ENCODE measurements at regions not wholly inside any gene's neighbourhood (a gene's known extent, or its start where the extent isn't known, plus 50 kb on each side); places are given as distances from the start of the nearest gene placed in this dataset.

DNA sequence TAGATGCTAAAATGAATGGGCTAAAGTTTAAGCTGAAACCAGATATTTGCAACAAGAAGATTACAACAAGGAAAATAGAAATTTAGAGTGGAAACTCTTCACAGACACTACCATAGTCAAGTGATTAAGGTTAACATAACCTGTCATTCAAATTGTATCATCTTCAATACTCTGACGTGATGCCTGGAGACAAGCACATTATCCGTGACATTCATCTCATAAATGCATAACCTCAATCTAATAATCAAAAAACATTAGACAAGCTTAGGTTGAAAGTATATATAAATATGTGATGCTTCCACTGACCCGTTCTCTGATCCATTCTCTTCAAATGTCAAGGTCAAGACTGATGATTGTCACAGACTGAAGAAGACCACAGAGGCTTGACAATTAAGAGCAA lies 263.8 kb upstream of the MEOX2 start:
- no peak overlapping the region for H3K27ac Mint-ChIP-seq
- H3K4me3 Mint-ChIP-seq, result no peak overlapping the region
- no peaks in the 10 kb centered on the region for H3K4me1 Mint-ChIP-seq
- H3K36me3 Mint-ChIP-seq, result no peaks in the 10 kb centered on the region
- peaks cover 0 to 5% (median 0%) of the 10 kb centered on the region in 3 donors for H3K9me3 Mint-ChIP-seq
- H3K27me3 Mint-ChIP-seq, result no peaks in the 10 kb centered on the region

DNA sequence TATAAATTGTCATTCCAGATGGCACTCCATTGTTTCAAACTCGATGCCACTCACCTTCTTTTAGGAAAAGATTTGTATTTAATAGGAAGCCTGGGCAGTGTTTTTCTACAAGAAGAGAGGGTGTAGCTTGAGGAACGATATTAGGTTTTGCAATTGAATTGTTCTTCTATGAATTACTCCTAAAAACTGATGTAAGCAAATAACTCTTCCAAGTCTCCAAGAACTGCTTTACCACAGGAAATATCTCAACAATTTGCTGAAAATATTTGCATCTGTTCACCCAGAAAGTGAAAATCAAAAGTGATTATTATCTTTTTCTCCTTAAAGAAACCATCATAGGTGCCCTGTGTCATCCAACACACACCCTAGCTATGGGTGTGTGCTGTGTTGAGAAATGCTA lies 261.3 kb upstream of the MEOX2 start:
- Mint-ChIP-seq H3K36me3 (no peaks in the 10 kb centered on the region), H3K4me3 (no peak overlapping the region), H3K27ac (no peak overlapping the region), H3K4me1 (no peaks in the 10 kb centered on the region), H3K27me3 (no peaks in the 10 kb centered on the region), H3K9me3 (peaks cover 0 to 2% (median 0%) of the 10 kb centered on the region in 3 donors)

DNA sequence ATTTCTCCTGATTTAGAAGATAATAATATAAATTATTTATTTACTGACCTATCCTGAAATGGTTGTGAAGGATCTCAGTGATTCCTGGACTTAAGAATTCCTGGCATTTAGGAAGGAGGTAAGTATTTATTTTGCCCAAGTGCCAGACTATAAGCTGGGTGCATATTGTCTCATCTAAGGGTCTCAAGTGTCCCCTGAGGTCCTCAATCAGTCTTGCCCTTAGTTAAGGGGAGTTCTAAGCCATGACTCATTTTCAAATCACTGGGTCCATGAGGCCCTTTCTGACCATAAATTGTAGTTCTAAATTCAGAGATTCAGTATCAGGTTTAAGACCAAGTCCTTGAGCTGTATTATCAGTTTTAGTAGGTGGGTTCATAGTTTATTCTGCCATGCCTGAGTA lies 251.6 kb upstream of the MEOX2 start:
- no peak overlapping the region for H3K27ac Mint-ChIP-seq
- no peaks in the 10 kb centered on the region for H3K36me3 Mint-ChIP-seq
- H3K9me3 Mint-ChIP-seq, result peaks cover 0 to 4% (median 3%) of the 10 kb centered on the region in 3 donors
- no peak overlapping the region for H3K4me3 Mint-ChIP-seq
- H3K27me3 Mint-ChIP-seq, result no peaks in the 10 kb centered on the region
- H3K4me1 Mint-ChIP-seq, result no peaks in the 10 kb centered on the region

DNA sequence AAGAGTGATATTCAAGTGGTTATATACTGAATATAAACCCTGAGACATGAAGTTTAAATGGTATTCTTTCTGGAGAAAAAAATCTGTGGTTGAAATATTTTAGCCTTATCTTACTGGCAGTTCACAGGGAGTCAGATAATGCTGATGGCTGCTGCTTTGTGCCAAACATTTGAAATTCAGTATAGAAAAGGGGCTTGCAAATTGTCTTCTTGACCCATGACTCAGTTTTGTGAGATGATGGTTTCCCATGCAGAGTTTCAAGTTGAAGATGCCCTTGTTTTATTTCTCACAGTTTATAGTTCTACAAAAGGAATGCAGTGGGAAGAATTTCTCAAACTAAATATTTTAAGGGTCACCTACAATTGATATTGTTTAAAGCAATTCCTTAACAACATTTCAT lies 251.1 kb upstream of the MEOX2 start:
- no peak overlapping the region for H3K27ac Mint-ChIP-seq
- no peaks in the 10 kb centered on the region for H3K36me3 Mint-ChIP-seq
- no peaks in the 10 kb centered on the region for H3K27me3 Mint-ChIP-seq
- no peak overlapping the region for H3K4me3 Mint-ChIP-seq
- H3K9me3 Mint-ChIP-seq, result peaks cover 0 to 4% (median 3%) of the 10 kb centered on the region in 3 donors
- H3K4me1 Mint-ChIP-seq, result no peaks in the 10 kb centered on the region

DNA sequence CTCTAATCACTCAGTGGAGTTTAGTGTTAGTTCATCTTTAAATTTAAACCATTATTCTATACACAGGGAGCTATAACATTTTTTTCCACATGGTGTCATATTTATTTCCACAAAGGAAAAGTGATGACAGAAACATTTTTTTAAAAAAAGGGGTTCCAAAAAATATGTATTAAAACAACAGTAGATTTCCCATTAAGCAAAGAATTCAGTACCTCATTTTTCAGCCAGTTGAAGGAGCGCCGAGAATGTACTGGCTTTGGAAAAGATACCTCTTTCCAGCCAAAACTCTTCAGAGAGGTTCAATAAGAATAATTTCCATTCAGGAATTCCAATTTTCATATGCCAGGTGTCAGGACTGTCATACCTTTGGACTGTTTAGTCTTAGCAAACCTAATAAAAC lies 250.5 kb upstream of the MEOX2 start:
- Mint-ChIP-seq H3K27ac (no peak overlapping the region), H3K9me3 (peaks cover 0 to 4% (median 3%) of the 10 kb centered on the region in 3 donors), H3K4me3 (no peak overlapping the region), H3K27me3 (no peaks in the 10 kb centered on the region), H3K4me1 (no peaks in the 10 kb centered on the region), H3K36me3 (no peaks in the 10 kb centered on the region)

DNA sequence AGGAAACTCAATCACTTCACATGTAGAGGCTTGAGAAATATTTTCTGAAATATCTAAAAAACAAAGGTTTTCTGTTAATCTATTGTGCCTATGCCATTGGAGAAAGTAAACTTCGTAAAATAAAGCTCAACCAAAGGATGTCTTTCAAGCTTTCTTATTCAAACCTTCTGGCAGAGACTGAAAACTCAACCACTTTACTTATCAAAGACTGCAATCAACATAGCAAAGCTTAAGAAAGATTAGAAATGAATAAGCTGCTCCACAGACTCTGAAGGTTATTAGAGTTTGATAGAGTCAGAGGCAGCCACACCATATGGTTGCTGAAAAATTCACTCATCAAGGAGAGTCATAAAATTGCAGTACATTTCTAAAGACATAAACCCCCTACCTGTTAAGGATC lies 245.8 kb upstream of the MEOX2 start:
- H3K36me3 Mint-ChIP-seq, result no peaks in the 10 kb centered on the region
- peaks cover 0 to 2% (median 0%) of the 10 kb centered on the region in 3 donors for H3K4me1 Mint-ChIP-seq
- no peak overlapping the region for H3K27ac Mint-ChIP-seq
- H3K4me3 Mint-ChIP-seq, result no peak overlapping the region
- peaks cover 2 to 11% (median 4%) of the 10 kb centered on the region in 3 donors for H3K9me3 Mint-ChIP-seq
- H3K27me3 Mint-ChIP-seq, result no peaks in the 10 kb centered on the region

DNA sequence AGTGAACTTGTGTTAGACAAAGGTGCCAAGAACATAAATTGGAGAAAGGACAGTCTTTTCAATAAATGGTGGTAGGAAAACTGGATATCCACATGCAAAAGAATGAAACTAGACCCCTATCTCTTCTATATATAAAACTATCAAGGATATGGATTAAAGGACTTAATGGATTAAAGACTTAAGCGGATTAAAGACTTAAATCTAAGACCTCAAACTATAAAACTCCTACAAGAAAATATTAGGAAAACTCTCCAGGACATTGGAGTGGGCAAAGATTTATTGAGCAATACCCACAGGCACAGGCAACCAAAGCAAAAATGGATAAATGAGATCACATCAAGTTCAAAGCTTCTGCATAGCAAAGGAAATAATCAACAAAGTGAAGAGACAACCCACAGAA lies 242.9 kb upstream of the MEOX2 start:
- no peak overlapping the region for H3K4me3 Mint-ChIP-seq
- no peaks in the 10 kb centered on the region for H3K27me3 Mint-ChIP-seq
- peaks cover 0 to 2% (median 0%) of the 10 kb centered on the region in 3 donors for H3K4me1 Mint-ChIP-seq
- no peaks in the 10 kb centered on the region for H3K36me3 Mint-ChIP-seq
- no peak overlapping the region for H3K27ac Mint-ChIP-seq
- peaks cover 2 to 9% (median 4%) of the 10 kb centered on the region in 3 donors for H3K9me3 Mint-ChIP-seq

DNA sequence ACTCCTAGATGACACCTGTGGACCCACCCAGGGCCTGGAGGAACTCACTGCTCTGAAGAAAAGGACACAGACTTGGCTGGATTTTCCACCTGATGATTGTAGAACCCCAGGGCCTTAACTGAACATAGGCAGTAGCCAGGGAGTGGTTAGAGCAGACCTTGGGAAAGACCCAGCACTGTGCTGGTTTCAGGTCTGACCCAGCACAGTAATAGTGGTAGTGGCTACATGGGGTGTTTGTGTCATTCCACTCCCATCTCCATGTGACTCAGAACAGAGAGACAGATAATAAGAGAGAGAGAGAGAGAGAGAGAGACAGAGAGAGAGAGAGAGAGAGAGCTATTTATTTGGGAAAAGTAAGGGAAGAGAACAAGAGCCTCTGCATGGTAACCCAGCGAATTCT lies 239.1 kb upstream of the MEOX2 start:
- no peaks in the 10 kb centered on the region for H3K36me3 Mint-ChIP-seq

DNA sequence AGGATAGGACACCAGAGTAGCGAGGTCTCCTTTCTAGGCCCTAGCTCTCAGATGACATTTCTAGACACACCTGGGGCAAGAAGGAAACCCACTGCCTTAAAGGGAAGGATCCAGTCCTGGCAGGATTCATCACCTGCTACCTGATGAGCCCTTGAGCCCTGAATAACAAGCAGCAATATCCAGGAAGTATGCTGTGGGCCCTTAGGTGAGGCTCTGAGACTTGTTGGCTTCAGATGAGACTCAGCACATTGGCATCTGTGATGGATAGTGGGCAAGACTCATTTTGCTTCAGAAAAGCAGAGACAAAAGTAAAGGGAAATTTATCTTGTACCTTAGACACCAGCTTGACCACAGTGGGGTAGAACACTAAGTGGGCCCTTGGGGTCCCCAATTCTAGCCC lies 238.4 kb upstream of the MEOX2 start:
- Mint-ChIP-seq H3K9me3 (peaks cover 4 to 6% (median 4%) of the 10 kb centered on the region in 3 donors), H3K4me3 (no peak overlapping the region), H3K36me3 (no peaks in the 10 kb centered on the region), H3K27ac (no peak overlapping the region), H3K4me1 (no peaks in the 10 kb centered on the region), H3K27me3 (no peaks in the 10 kb centered on the region)

More for the DNA sequence above, 239.1 kb upstream of the MEOX2 start:
- Mint-ChIP-seq H3K4me1 (no peaks in the 10 kb centered on the region), H3K27ac (no peak overlapping the region), H3K9me3 (peaks cover 4 to 7% (median 4%) of the 10 kb centered on the region in 3 donors), H3K27me3 (no peaks in the 10 kb centered on the region), H3K4me3 (no peak overlapping the region)

DNA sequence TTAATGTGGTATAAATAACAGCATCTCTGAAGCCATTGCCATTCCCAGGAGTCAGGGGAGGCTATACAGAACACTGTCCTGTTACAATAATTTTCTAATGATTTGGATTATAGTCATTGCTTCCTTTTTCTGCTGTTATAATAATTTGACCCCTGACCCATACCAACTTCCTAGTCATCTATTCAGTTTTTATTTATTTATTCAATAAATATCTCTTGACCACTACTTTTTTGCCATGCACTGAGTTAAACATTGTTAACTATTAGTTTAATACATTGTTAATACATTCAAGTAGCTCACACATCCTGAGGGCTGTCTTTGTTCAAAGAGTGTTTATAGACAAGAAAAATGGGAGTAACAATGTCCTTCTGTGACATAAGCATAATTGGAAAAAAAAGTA lies 235.5 kb upstream of the MEOX2 start:
- H3K4me3 Mint-ChIP-seq, result peak overlapping the region in 1 of 4 donors; percentile 1
- no peaks in the 10 kb centered on the region for H3K4me1 Mint-ChIP-seq
- H3K36me3 Mint-ChIP-seq, result no peaks in the 10 kb centered on the region
- H3K9me3 Mint-ChIP-seq, result peaks cover under 1 to 4% (median 2%) of the 10 kb centered on the region in 3 donors
- H3K27ac Mint-ChIP-seq, result no peak overlapping the region
- H3K27me3 Mint-ChIP-seq, result no peaks in the 10 kb centered on the region

DNA sequence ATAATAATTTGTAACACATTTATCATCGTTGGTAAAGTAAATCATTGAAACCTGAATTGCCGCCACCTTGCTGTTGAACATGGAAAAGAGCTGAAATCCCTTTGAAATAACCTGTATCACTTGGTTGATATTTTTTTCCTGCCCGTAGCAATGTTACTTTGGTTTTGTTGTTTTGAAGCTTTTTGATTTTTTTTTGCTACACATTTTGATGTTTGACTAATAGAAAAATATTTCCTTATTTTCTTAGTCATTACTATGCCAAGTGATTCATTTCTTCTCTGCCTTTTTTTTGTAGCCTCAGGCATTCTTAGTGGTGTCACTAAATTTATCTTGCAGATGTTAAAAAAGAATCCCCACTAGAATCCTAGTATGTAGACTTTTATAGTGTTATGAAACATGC lies 235.1 kb upstream of the MEOX2 start:
- Mint-ChIP-seq H3K27me3 (no peaks in the 10 kb centered on the region), H3K4me1 (no peaks in the 10 kb centered on the region), H3K4me3 (no peak overlapping the region), H3K36me3 (no peaks in the 10 kb centered on the region), H3K27ac (no peak overlapping the region), H3K9me3 (peaks cover 2 to 4% (median 4%) of the 10 kb centered on the region in 3 donors)

DNA sequence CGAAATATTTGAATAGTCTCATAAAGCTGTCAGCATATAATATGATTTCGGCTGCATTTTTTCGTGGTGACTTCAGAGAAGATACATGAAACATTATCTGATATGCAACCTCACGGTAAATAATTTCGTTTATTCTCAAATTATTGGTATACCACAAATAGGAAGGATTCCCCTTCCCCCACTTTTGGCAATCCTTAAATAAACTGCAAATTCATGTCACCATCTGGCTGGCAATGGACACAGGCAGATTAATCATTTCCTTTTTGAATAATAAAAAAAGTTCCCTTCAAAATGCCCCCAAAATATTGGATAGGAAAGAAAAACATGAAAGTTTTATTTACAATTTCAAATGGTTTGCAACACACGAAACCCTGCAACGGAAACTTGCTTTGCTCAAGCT lies 234.5 kb upstream of the MEOX2 start:
- no peak overlapping the region for H3K27ac Mint-ChIP-seq

DNA sequence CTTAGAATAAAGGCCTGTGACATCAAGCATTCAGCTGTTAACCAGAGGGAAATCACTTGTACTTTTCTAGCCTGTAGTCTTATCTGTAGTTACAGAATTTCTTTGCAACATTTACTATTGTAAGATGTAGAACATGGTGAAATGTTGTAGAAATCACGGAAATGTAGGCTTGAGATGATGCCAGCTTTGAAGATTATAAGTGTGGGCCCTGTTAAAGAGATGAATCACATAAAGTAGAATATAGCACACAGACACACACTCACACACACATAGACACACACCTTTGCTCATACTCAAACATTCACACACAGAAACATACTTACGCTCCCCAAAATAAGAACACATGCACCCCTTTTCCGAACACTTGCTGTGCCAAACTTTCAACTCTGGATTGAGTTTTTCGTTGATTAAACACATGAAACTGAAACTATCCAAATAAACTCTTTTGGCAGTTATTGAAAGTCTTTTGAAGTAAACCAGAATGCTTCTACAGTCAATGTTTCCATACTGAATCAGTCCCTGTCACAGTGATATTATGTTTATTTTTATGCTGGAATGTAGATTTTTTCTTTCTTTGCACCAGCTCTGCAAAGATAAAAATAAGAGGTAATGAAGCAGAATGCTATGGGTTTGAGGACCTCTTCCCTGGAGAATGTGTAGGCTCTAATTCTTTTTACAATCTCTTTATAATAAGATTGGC lies 230.3 kb upstream of the MEOX2 start:
- Mint-ChIP-seq H3K9me3 (peaks cover 0 to 5% (median 4%) of the 10 kb centered on the region in 3 donors), H3K36me3 (no peaks in the 10 kb centered on the region), H3K4me3 (no peak overlapping the region), H3K27me3 (no peaks in the 10 kb centered on the region), H3K4me1 (no peaks in the 10 kb centered on the region), H3K27ac (no peak overlapping the region)

More for the DNA sequence above, 234.5 kb upstream of the MEOX2 start:
- H3K27me3 Mint-ChIP-seq, result no peaks in the 10 kb centered on the region
- peaks cover 2 to 4% (median 4%) of the 10 kb centered on the region in 3 donors for H3K9me3 Mint-ChIP-seq
- H3K4me3 Mint-ChIP-seq, result no peak overlapping the region
- H3K4me1 Mint-ChIP-seq, result no peaks in the 10 kb centered on the region
- H3K36me3 Mint-ChIP-seq, result no peaks in the 10 kb centered on the region

DNA sequence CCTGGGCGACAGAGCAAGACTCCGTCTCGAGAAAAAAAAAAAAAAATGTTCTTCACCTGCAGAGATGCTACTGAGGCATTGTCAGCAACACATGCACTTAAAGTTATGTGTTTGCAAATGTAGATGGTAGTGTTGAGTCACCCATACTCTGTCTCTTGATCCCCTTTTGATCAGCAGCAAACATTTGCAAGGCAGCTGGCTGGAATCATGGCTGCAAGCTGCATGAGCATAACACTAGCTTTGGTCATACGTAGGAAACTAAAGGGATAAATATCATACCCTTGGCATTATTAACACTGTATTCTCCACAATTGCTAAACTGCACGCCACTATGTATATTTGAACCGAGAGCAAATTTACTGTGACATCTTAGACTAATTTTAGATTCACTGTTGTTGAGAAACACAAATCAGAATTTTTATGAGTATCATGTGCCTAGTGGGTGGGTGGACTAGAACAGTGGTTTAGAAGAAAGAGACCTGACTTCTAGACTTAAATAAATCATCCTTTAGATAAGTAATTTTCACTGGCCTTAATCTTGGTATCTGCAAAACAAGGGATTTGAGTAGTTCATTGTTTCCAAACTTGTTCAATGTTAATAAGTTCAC lies 229.3 kb upstream of the MEOX2 start:
- Mint-ChIP-seq H3K4me1 (no peaks in the 10 kb centered on the region), H3K4me3 (no peak overlapping the region), H3K27ac (no peak overlapping the region), H3K36me3 (no peaks in the 10 kb centered on the region), H3K9me3 (peaks cover 0 to 5% (median 4%) of the 10 kb centered on the region in 3 donors), H3K27me3 (no peaks in the 10 kb centered on the region)

DNA sequence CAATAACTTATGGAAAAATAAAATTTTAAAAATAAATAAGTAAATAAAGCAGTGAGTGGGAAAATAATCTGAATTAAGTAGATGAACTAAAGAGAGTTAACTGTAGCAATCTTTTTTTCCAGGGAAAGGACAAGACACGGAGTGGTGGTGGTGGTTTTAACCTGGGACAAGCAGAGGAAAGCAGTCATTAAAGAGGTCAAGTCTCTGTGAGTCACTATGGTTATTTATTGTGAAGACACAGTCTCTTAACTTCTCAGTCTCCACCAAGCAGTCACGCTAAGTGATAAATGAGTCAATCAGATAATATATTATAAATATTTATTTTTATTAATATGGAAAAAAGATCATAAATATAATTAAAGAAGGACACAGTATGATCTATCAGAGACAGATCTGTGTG lies 228.1 kb upstream of the MEOX2 start:
- H3K9me3 Mint-ChIP-seq, result peaks cover 0 to 5% (median 4%) of the 10 kb centered on the region in 3 donors
- H3K36me3 Mint-ChIP-seq, result no peaks in the 10 kb centered on the region
- no peak overlapping the region for H3K4me3 Mint-ChIP-seq
- H3K4me1 Mint-ChIP-seq, result no peaks in the 10 kb centered on the region
- no peaks in the 10 kb centered on the region for H3K27me3 Mint-ChIP-seq
- no peak overlapping the region for H3K27ac Mint-ChIP-seq

DNA sequence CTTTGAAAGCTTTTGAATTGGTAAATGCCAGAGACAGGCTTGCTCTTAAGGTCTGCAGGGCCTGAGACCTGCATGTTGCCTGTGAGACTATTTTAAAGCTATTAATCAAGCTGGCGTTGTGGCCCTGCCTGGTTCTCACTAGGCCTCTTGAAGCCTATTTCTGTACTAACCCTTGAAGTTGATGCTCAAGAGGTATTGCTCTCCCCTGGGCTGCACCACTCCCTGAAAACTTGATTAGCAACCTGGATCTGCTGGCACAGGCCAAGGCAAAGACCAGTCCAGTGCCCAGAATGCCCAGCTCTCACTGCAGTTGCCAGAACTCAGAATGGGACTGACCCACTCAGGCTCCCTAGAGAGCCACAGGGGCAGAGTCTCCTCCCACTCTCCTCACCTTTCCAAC lies 220.0 kb upstream of the MEOX2 start:
- Mint-ChIP-seq H3K4me1 (no peaks in the 10 kb centered on the region), H3K9me3 (peaks cover 5 to 10% (median 7%) of the 10 kb centered on the region in 3 donors), H3K4me3 (no peak overlapping the region), H3K36me3 (peaks cover 1% of the 10 kb centered on the region), H3K27ac (no peak overlapping the region), H3K27me3 (no peaks in the 10 kb centered on the region)

Measured in IgD-negative memory B cell (primary cell).